A549 (cell line): ENCODE measurements at regions not wholly inside any gene's neighbourhood (a gene's known extent, or its start where the extent isn't known, plus 50 kb on each side); places are given as distances from the start of the nearest gene placed in this dataset.
A peak's percentile ranks its signal among the peaks of the same experiment; 100 is the strongest.

ENCODE experiments used
- BHLHE40 ChIP-seq: IDR thresholded peaks from 2 replicates; pipeline ENCODE4 v1.6.1; 2012; ENCODE audit warnings: low read depth, low read length, inconsistent platforms
- CBX8 ChIP-seq: fragments of 200-600 bp; sonication (generic); IDR thresholded peaks from 2 replicates; pipeline ENCODE4 v1.6.1; 2016
- EP300 ChIP-seq, 2 experiments: fragments of >200 bp; sonication (Bioruptor Twin); formaldehyde crosslinking; IDR thresholded peaks; 2 replicates in 1 of 2; 3 replicates in 1 of 2; pipeline ENCODE4 v1.6.1; 2016 to 2017
- JUN ChIP-seq, 2 experiments: fragments of >200 bp; sonication (Bioruptor Twin); formaldehyde crosslinking; IDR thresholded peaks; 2 replicates in 1 of 2; 3 replicates in 1 of 2; pipeline ENCODE4 v1.6.1; 2016 to 2017
- KDM1A ChIP-seq: fragments of 200-600 bp; sonication (generic); IDR thresholded peaks from 2 replicates; pipeline ENCODE4 v1.6.1; 2016; ENCODE audit warnings: low read depth, mild to moderate bottlenecking
- KDM5A ChIP-seq: fragments of 200-600 bp; sonication (generic); IDR thresholded peaks from 2 replicates; pipeline ENCODE4 v1.6.1; 2016; ENCODE audit warnings: antibody characterized with exemption, mild to moderate bottlenecking
- NR3C1 ChIP-seq: fragments of >200 bp; sonication (Bioruptor Twin); formaldehyde crosslinking; IDR thresholded peaks from 3 replicates; pipeline ENCODE4 v1.6.1; 2017
- POLR2A ChIP-seq: IDR thresholded peaks from 2 replicates; pipeline ENCODE4 v1.6.1; 2012; ENCODE audit warnings: mild to moderate bottlenecking, low read length
- RCOR1 ChIP-seq: fragments of 150-350 bp; IDR thresholded peaks from 2 replicates; pipeline ENCODE4 v1.6.1; 2014; ENCODE audit warnings: antibody characterized with exemption, low read length, low read depth
- RFX5 ChIP-seq: fragments of 450-650 bp; IDR thresholded peaks from 2 replicates; pipeline ENCODE4 v1.7.1; 2014; ENCODE audit warnings: antibody characterized with exemption, mild to moderate bottlenecking, moderate library complexity
- TF ChIP-seq, protein P1 (sequence below): IDR thresholded peaks from 2 replicates; pipeline ENCODE4 v1.6.1; 2012
- TF ChIP-seq, protein P2 (sequence below): fragments of >200 bp; sonication (Bioruptor Twin); formaldehyde crosslinking; IDR thresholded peaks from 3 replicates; pipeline ENCODE4 v1.5.1; 2016
- TF ChIP-seq, protein P3 (sequence below): IDR thresholded peaks from 2 replicates; pipeline ENCODE4 v1.6.1; 2012
- TF ChIP-seq, protein P4 (sequence below): IDR thresholded peaks from 2 replicates; pipeline ENCODE4 v1.6.1; 2012; ENCODE audit warnings: low read depth, borderline replicate concordance

- no peak for TF ChIP-seq KDM1A
- TF ChIP-seq BHLHE40: no peak
- TF ChIP-seq RFX5: no peak
- TF ChIP-seq, protein P1, sequence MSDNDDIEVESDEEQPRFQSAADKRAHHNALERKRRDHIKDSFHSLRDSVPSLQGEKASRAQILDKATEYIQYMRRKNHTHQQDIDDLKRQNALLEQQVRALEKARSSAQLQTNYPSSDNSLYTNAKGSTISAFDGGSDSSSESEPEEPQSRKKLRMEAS: no peak
- TF ChIP-seq JUN (IDR thresholded peaks at IDR 0.05): peak in 1 of 2 experiments; percentile 75; a peak in 2 of 5 replicates
- TF ChIP-seq, protein P2, sequence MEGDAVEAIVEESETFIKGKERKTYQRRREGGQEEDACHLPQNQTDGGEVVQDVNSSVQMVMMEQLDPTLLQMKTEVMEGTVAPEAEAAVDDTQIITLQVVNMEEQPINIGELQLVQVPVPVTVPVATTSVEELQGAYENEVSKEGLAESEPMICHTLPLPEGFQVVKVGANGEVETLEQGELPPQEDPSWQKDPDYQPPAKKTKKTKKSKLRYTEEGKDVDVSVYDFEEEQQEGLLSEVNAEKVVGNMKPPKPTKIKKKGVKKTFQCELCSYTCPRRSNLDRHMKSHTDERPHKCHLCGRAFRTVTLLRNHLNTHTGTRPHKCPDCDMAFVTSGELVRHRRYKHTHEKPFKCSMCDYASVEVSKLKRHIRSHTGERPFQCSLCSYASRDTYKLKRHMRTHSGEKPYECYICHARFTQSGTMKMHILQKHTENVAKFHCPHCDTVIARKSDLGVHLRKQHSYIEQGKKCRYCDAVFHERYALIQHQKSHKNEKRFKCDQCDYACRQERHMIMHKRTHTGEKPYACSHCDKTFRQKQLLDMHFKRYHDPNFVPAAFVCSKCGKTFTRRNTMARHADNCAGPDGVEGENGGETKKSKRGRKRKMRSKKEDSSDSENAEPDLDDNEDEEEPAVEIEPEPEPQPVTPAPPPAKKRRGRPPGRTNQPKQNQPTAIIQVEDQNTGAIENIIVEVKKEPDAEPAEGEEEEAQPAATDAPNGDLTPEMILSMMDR: no peak
- TF ChIP-seq NR3C1: no peak
- TF ChIP-seq POLR2A: no peak
- TF ChIP-seq CBX8: no peak
- TF ChIP-seq EP300 (IDR thresholded peaks at IDR 0.05): peak in 1 of 2 experiments; percentile 60; a peak in 1 of 5 replicates
- TF ChIP-seq, protein P3, sequence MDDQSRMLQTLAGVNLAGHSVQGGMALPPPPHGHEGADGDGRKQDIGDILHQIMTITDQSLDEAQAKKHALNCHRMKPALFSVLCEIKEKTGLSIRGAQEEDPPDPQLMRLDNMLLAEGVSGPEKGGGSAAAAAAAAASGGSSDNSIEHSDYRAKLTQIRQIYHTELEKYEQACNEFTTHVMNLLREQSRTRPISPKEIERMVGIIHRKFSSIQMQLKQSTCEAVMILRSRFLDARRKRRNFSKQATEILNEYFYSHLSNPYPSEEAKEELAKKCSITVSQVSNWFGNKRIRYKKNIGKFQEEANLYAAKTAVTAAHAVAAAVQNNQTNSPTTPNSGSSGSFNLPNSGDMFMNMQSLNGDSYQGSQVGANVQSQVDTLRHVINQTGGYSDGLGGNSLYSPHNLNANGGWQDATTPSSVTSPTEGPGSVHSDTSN: no peak
- TF ChIP-seq, protein P4, sequence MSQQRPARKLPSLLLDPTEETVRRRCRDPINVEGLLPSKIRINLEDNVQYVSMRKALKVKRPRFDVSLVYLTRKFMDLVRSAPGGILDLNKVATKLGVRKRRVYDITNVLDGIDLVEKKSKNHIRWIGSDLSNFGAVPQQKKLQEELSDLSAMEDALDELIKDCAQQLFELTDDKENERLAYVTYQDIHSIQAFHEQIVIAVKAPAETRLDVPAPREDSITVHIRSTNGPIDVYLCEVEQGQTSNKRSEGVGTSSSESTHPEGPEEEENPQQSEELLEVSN: no peak
- no peak for TF ChIP-seq KDM5A
- TF ChIP-seq RCOR1: no peak
Observed at GRCh38 chr10:61836888-61837754, 64.4 kb upstream of the ARID5B start.
